Neural cell (in vitro differentiated cells): ENCODE measurements at regions not wholly inside any gene's neighbourhood (a gene's known extent, or its start where the extent isn't known, plus 50 kb on each side); places are given as distances from the start of the nearest gene placed in this dataset.
A peak's percentile ranks its signal among the peaks of the same experiment; 100 is the strongest.

Experiments used
- H2AFZ ChIP-seq: fragments of 200-600, 300-800 bp; sonication (generic), shearing (Covaris generic); 2 replicates; pipeline ENCODE4 v1.6.0; 2014; ENCODE audit warnings: low read depth, mild to moderate bottlenecking, antibody characterized with exemption, low read length, moderate library complexity
- H3F3A ChIP-seq: fragments of 200-600 bp; shearing (Covaris generic); 2 replicates; pipeline ENCODE4 v1.6.1; 2016; ENCODE audit warnings: mild to moderate bottlenecking, moderate library complexity, mixed read lengths, antibody characterized with exemption, low read length; ENCODE audit not compliant: insufficient read depth, poor library complexity, severe bottlenecking
- H3K27ac ChIP-seq: fragments of 200-600, 300-800 bp; sonication (generic), shearing (Covaris generic); 2 replicates; pipeline ENCODE4 v1.5.1; 2014; ENCODE audit warnings: mild to moderate bottlenecking, low read length, moderate library complexity
- H3K27me3 ChIP-seq: fragments of 300-800, 200-600 bp; sonication (generic), shearing (Covaris generic); 2 replicates; pipeline ENCODE4 v1.6.0; 2014; ENCODE audit warnings: mild to moderate bottlenecking, low read depth, low read length, moderate library complexity; ENCODE audit not compliant: insufficient read depth
- H3K36me3 ChIP-seq: fragments of 300-800, 200-600 bp; sonication (generic), shearing (Covaris generic); 2 replicates; pipeline ENCODE4 v1.5.1; 2014; ENCODE audit warnings: mild to moderate bottlenecking, antibody characterized with exemption, low read length, moderate library complexity; ENCODE audit not compliant: insufficient read depth
- H3K4me2 ChIP-seq: fragments of 300-800, 200-600 bp; sonication (generic), shearing (Covaris generic); 2 replicates; pipeline ENCODE4 v1.6.0; 2014; ENCODE audit warnings: mild to moderate bottlenecking, low read length
- H3K4me3 ChIP-seq: fragments of 300-800, 200-600 bp; sonication (generic), shearing (Covaris generic); 2 replicates; pipeline ENCODE4 v1.5.1; 2014; ENCODE audit warnings: mild to moderate bottlenecking, low read length, moderate library complexity
- H3K79me2 ChIP-seq: fragments of 200-600 bp; shearing (Covaris generic); replicated peaks from 2 replicates; pipeline ENCODE4 v1.6.0; 2014; ENCODE audit warnings: mild to moderate bottlenecking, low read length, moderate library complexity; ENCODE audit not compliant: insufficient read depth
- H3K9ac ChIP-seq: fragments of 300-800, 200-600 bp; sonication (generic), shearing (Covaris generic); 2 replicates; pipeline ENCODE4 v1.6.1; 2016; ENCODE audit warnings: mild to moderate bottlenecking, low read length, mixed read lengths
- H3K9me2 ChIP-seq: fragments of 200-600 bp; shearing (Covaris generic); 2 replicates; pipeline ENCODE4 v1.6.1; 2016; ENCODE audit warnings: mild to moderate bottlenecking, low read length, mixed read lengths; ENCODE audit not compliant: insufficient read depth
- H3K9me3 ChIP-seq: fragments of 200-600, 300-800 bp; sonication (generic), shearing (Covaris generic); 2 replicates; pipeline ENCODE4 v1.6.1; 2016; ENCODE audit warnings: mild to moderate bottlenecking, mixed run types, low read length, moderate library complexity, mixed read lengths
- H4K20me1 ChIP-seq: fragments of 200-600 bp; shearing (Covaris generic); 2 replicates; pipeline ENCODE4 v1.6.1; 2016; ENCODE audit warnings: mild to moderate bottlenecking, mixed run types; ENCODE audit not compliant: insufficient read depth
- CTCF ChIP-seq: fragments of 450-650 bp; IDR thresholded peaks from 2 replicates; pipeline ENCODE4 v1.5.1; 2014; ENCODE audit warnings: antibody characterized with exemption, mild to moderate bottlenecking, moderate library complexity; ENCODE audit not compliant: poor library complexity, severe bottlenecking
- EP300 ChIP-seq: fragments of 450-650 bp; conservative IDR thresholded peaks from 2 replicates; pipeline ENCODE4 v1.6.1; 2014; ENCODE audit warnings: antibody characterized with exemption, mild to moderate bottlenecking, moderate library complexity; ENCODE audit not compliant: poor library complexity, severe bottlenecking
- EZH2 ChIP-seq: fragments of 200-600, 300-800 bp; shearing (Covaris generic), sonication (generic); IDR thresholded peaks from 2 replicates; pipeline ENCODE4 v1.6.1; 2014; ENCODE audit warnings: antibody characterized with exemption, low read length, borderline replicate concordance, mild to moderate bottlenecking; ENCODE audit not compliant: insufficient read depth, poor library complexity, severe bottlenecking
- MXI1 ChIP-seq: fragments of 450-650 bp; conservative IDR thresholded peaks from 2 replicates; pipeline ENCODE4 v1.6.1; 2014; ENCODE audit warnings: antibody characterized with exemption, mild to moderate bottlenecking; ENCODE audit not compliant: poor library complexity, severe bottlenecking
- POLR2AphosphoS5 ChIP-seq: IDR thresholded peaks from 2 replicates; pipeline ENCODE4 v1.6.1; 2012
- RAD21 ChIP-seq: fragments of 450-650 bp; conservative IDR thresholded peaks from 2 replicates; pipeline ENCODE4 v1.6.1; 2014; ENCODE audit warnings: antibody characterized with exemption, mild to moderate bottlenecking, moderate library complexity
- REST ChIP-seq: IDR thresholded peaks from 2 replicates; pipeline ENCODE4 v1.6.1; 2012; ENCODE audit warnings: borderline replicate concordance
- SMC3 ChIP-seq: fragments of 450-650 bp; conservative IDR thresholded peaks from 2 replicates; pipeline ENCODE4 v1.6.1; 2014; ENCODE audit warnings: antibody characterized with exemption, mild to moderate bottlenecking, moderate library complexity; ENCODE audit not compliant: poor library complexity
- TAF1 ChIP-seq: IDR thresholded peaks from 2 replicates; pipeline ENCODE4 v1.6.1; 2012; ENCODE audit warnings: low read depth

- Histone ChIP-seq H3K4me3 (no peak overlapping the region), H3K79me2 (no peaks in the 10 kb centered on the region), H3K9me3 (no peaks in the 10 kb centered on the region), H3F3A (no peaks in the 10 kb centered on the region), H3K27me3 (no peaks in the 10 kb centered on the region), H3K4me2 (no peak overlapping the region), H3K9ac (no peak overlapping the region), H2AFZ (no peak overlapping the region), H3K9me2 (no peaks in the 10 kb centered on the region), H3K27ac (no peak overlapping the region), H3K36me3 (no peaks in the 10 kb centered on the region), H4K20me1 (no peaks in the 10 kb centered on the region)
- TF ChIP-seq MXI1 (no peak), RAD21 (no peak), TAF1 (no peak), POLR2AphosphoS5 (no peak), REST (no peak), SMC3 (no peak), EP300 (no peak), CTCF (no peak), EZH2 (no peak)
Observed at GRCh38 chr18:45383228-45383627, 232.0 kb upstream of the SLC14A2 start.

- Histone ChIP-seq H3K27me3 (no peaks in the 10 kb centered on the region), H3K9me3 (no peaks in the 10 kb centered on the region), H3K79me2 (no peaks in the 10 kb centered on the region), H3K36me3 (no peaks in the 10 kb centered on the region), H2AFZ (no peak overlapping the region), H3K9me2 (no peaks in the 10 kb centered on the region), H3K4me2 (no peak overlapping the region), H3K9ac (no peak overlapping the region), H3K4me3 (no peak overlapping the region), H4K20me1 (no peaks in the 10 kb centered on the region), H3F3A (no peaks in the 10 kb centered on the region), H3K27ac (peak overlapping the region; percentile 30)
- peak; percentile 92 for TF ChIP-seq RAD21
- peak; percentile 11 for TF ChIP-seq EP300
- TF ChIP-seq TAF1: no peak
- peak; percentile 84 for TF ChIP-seq CTCF
- TF ChIP-seq POLR2AphosphoS5: no peak
- peak; percentile 15 for TF ChIP-seq MXI1
- TF ChIP-seq EZH2: no peak
- peak; percentile 93 for TF ChIP-seq SMC3
Observed at GRCh38 chr18:45384137-45384961, 230.9 kb upstream of the SLC14A2 start.
